C4-2B (cell line): ENCODE measurements at regions not wholly inside any gene's neighbourhood (a gene's known extent, or its start where the extent isn't known, plus 50 kb on each side); places are given as distances from the start of the nearest gene placed in this dataset.

ENCODE experiments used
- H3K27ac ChIP-seq: fragments of 450-650 bp; 2 replicates; pipeline ENCODE4 v1.5.1; 2017
- ZFX ChIP-seq: fragments of 450-650 bp; IDR thresholded peaks from 2 replicates; pipeline ENCODE4 v1.6.1; 2017
- TF ChIP-seq, protein P1 (sequence below): fragments of 450-650 bp; conservative IDR thresholded peaks from 2 replicates; pipeline ENCODE4 v1.5.1; 2017; ENCODE audit warnings: mild to moderate bottlenecking

DNA sequence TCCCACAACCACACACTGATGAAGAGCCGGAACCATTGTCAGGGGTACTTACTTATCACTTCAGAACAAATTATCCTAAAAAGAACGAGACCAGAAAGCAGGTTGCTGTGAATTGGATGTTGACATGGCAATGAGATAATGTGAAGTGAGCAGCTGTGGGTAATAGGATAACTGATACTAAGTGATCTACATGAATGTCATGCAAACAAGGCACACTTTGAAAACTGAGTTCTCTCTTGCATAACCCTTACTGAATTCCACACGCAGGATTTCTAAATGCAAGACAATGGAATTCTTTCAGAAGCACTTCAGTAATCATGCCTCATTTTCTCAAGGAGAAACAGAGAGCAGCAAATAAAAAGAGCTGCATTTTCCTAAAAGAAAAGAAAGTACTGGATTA lies 242.5 kb upstream of the TMEM229A start:
- no peak overlapping the region for H3K27ac ChIP-seq
- TF ChIP-seq ZFX, result no peak
- TF ChIP-seq, protein P1, sequence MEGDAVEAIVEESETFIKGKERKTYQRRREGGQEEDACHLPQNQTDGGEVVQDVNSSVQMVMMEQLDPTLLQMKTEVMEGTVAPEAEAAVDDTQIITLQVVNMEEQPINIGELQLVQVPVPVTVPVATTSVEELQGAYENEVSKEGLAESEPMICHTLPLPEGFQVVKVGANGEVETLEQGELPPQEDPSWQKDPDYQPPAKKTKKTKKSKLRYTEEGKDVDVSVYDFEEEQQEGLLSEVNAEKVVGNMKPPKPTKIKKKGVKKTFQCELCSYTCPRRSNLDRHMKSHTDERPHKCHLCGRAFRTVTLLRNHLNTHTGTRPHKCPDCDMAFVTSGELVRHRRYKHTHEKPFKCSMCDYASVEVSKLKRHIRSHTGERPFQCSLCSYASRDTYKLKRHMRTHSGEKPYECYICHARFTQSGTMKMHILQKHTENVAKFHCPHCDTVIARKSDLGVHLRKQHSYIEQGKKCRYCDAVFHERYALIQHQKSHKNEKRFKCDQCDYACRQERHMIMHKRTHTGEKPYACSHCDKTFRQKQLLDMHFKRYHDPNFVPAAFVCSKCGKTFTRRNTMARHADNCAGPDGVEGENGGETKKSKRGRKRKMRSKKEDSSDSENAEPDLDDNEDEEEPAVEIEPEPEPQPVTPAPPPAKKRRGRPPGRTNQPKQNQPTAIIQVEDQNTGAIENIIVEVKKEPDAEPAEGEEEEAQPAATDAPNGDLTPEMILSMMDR, result no peak

DNA sequence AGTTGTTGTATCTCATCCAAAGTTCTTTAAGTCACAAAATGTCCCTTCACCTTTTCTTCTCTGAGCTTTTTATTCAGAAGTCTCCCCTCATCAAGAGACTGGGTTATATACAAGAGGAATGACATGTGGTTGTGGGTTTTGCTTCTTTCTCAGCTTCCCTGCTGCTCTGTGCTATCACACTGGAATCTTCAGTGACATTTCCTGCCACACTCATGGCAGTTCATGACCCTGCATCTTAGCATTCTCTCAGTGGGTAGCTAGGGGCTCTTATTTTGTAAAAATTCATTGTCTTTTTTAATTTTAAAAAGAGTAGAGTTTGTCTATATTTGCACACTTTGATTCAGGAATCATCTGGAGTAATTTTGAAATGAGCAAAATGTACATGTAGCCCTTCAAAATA lies 236.9 kb upstream of the TMEM229A start:
- H3K27ac ChIP-seq, result no peak overlapping the region
- TF ChIP-seq ZFX, result no peak
- TF ChIP-seq, protein P1, result no peak

DNA sequence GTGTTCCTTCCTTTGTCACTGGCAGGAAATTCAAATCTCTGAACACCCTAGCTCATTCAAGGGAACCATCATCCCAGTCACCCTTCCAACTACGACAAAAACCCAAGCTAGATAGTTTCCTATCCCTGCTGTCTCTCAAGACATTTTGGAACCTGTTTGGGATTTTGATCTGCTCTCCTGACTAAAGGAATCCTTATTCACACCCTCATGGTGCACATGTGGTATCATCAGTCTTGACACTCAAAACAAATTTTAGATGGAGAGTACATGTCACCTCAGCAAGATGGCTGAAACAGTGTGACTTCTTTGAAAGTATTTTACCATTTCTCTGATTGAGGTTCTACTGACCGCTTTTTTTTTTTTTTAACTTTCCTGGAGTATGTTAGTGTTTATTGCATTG lies 234.3 kb upstream of the TMEM229A start:
- H3K27ac ChIP-seq, result no peak overlapping the region
- TF ChIP-seq, protein P1, result no peak
- TF ChIP-seq ZFX, result no peak

DNA sequence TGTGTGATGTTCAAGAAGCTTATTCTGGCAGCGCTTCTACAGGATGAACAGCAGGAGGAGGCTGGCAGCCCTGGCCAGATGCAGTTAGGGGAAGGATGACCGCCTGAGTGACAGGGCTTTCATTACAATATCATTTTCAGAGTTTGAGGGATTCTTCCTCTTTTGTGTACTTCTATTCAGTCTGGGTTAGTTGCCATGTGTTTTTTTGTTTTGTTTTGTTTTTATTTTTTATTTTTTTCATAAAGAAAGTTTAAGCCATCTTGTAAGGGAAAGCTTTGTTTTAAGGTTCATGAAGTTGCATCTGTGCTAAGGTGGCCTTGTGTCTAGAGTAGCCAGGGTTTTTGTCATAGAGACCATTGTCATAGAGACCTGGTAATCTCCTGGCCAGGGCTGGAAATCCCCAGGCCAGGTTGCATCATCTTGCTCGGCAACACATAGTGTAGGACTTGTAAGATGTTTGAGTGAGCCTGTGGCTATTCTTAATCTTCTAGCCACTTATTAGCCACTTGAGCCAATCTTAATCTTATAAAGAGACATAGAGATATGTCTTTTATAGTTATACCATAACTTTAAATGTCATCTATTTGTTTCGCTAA lies 230.5 kb upstream of the TMEM229A start:
- H3K27ac ChIP-seq, result no peak overlapping the region
- no peak for TF ChIP-seq ZFX
- TF ChIP-seq, protein P1, result no peak

DNA sequence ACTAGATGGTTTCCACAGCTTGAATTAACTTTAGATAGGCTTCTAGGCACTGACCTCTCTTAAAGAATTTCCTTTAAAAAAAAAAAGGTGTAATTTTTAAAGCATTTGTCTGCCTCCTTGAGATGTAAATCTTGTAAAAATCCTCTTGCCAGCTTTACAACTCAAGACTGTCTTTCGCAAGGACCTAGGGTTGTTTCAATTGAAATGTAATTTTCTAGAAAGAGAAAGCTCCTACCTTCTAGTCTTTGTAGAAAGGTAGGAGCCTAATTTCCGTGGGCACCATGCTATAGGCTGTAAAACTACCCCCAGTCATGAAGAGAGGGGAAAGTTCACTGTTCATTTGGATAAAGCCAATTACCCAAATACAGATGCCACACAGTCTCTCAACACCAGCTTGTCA lies 228.8 kb upstream of the TMEM229A start:
- TF ChIP-seq, protein P1, result no peak
- TF ChIP-seq ZFX, result no peak
- no peak overlapping the region for H3K27ac ChIP-seq

DNA sequence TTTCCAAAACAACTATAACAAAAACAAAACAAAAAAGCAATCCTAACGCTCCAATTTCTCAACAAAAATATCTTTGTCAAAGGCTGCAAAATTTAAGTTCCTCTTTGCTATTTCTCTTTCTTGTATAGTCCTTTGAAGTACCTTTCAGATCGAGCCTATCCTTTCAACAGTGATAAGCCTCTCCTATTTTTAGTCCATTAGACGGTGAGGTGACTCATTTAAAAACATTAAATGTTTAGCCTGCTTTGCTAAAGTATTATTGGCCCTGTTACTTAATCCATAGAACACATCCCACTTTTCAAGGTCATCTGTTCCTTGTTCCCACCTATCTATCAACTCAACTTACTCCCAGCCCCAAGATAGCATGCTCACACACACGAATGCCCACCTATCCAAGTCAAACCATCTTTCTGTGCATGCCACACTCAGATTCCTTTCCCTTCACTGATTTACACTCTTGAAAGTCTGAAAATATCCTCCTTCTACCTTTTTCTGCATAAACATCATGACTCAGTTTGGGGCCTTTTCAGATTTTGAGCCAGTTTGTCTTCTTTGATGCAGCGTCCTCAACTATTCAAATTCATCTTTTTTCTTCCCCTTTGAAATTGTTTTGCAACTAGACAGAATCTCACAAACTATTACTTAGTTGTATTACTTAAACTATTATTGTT lies 224.9 kb upstream of the TMEM229A start:
- TF ChIP-seq ZFX, result no peak
- TF ChIP-seq, protein P1, result no peak
- no peak overlapping the region for H3K27ac ChIP-seq

DNA sequence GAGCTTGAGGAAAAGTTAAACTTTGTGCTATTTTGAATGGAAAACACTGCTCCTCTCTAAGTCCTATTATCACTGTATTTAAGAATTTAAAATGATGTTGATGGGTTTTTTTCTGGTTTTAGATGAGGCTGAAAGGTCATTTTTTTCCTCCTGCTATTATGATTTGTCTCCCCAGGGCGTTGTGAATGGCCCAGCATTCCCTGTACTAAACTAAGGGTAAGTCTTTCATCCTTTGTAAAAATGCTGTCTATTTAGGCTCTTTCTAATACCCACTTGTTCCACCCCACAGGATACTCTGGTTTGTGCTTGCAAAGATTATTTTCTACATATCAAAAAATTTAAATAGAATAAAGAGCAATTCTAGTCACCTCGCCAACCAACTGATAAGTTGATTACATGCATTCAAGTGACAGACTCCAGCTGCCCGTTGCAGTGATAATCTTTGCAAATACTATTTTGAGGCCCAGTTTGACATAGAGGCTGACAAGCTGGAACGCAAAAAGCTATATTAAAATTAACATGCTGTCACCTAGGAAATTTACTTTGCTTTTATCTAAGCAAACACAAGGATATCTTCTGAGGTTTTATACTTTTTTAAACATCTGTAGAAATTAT lies 222.3 kb upstream of the TMEM229A start:
- TF ChIP-seq, protein P1, result no peak
- TF ChIP-seq ZFX, result no peak
- H3K27ac ChIP-seq, result no peak overlapping the region
